Stimulated activated CD4-positive, alpha-beta T cell treated with anti-CD3 and anti-CD28 coated beads, TNF-alpha, amount 100 ng/mL, for 4 hours (primary cell): ENCODE measurements at regions not wholly inside any gene's neighbourhood (a gene's known extent, or its start where the extent isn't known, plus 50 kb on each side); places are given as distances from the start of the nearest gene placed in this dataset.

Source experiments
- DNase-seq, 3 experiments: peaks; one replicate each; pipeline ENCODE4 v3.0.0-alpha.2; 2020; ENCODE audit warnings: low read depth in 3 of 3

DNA sequence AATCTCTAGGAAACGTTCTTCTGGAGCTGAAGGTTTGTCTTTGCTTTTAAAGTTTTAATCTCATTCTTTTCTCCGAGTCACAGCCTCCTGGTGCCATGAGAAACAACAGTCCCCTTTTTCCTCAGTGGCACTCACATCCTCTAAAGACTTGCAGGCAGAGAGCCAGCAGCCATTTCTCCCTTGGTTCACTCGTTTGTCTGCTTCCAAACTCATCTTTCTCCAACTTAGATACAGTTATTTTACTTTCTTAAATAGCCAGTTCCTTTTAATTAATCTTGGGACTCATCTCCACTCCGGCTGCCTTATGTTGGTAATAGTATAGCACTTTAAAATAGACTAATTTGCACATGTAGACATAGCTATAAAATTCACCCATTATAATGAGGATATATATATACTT, 555.2 kb downstream of the FGF9 start:
- DNase-seq, result no peak

DNA sequence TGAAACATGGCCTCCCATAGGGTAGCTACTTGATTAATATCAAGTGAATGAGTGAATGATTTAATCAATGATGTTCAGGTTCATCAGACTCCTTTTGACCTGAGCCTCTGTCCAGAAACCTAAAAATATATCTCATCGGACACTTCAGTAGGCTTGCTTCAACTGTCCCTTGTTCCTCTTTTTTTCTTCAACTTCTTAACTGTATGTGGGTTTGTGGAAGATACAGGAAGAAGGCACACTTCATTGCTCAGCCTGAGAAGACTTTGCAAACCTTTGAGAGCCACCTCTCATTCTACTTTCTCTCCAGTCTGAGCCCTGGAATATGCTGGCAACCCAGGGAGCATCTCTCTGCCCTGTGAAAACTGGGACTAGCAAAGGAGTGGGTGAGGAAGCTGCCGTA, 557.0 kb downstream of the FGF9 start:
- DNase-seq, result no peak

GRCh38 chr13:22229916-22230315, 559.0 kb downstream of the FGF9 start:
- DNase-seq, result no peak

DNA sequence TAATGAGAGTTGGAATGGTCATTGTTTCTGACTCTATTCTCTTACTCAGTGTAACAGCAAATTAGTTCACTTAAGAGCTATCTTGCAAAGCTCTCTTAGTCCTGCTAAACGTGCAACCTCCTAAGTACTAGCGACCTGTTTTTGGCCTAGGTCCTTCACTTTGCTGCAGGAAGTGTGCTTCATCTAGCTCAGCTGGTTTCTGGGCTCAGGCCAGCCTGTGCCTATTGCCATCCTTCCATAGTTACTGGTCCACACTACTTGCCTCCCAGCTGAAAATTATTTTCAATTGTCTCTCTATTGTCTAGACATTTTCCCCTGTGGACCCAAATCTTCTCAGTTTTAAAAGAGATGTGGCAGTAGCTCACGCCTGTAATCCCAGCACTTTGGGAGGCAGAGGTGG, 561.3 kb downstream of the FGF9 start:
- no peak for DNase-seq

GRCh38 chr13:22235285-22235949, 564.5 kb downstream of the FGF9 start:
- DNase-seq, result no peak

GRCh38 chr13:22235950-22236290, 565.0 kb downstream of the FGF9 start:
- no peak for DNase-seq

- no peak for DNase-seq
Observed at GRCh38 chr13:22238269-22238668, 567.4 kb downstream of the FGF9 start.

DNA sequence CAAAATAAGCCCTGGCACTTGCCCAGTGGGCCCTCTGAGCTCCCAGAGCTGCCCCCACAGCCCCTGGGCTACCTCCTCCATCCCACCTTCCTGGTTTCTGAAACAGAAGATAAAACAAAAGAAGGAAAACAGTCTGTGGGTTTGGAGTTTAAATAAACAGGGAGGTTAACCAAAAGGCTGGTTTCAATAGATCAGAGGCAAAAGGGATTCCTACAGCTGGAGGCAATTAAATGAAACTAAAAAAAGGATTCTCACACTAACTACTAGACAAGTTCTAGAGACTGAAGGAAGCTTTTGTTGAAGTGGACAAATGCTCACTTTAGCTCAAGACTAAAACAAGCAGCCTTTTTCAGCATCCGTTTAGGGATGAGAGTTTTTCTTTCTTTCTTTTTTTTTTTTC, 569.8 kb downstream of the FGF9 start:
- DNase-seq, result no peak

- DNase-seq, result no peak
Observed at GRCh38 chr13:22243469-22244163, 572.7 kb downstream of the FGF9 start.

GRCh38 chr13:22252281-22252830, 581.5 kb downstream of the FGF9 start:
- no peak for DNase-seq

DNA sequence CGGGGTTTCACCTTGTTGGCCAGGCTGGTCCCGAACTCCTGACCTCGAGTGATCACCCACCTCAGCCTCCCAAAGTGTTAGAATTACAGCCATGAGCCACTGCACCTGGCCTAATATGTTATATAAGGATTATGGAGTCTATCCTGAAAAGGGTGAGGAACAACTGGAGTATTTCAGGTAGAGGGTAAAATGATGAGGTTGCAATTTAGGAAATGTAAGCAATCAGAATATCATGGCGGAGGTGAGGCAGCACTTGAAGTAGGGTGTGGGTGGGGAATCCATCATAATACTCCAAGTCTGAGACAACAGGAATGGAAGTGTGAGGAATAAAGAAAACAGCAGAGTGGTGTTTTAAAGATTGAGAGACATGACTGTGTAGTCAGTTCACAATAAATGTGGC, 582.2 kb downstream of the FGF9 start:
- DNase-seq, result no peak

DNA sequence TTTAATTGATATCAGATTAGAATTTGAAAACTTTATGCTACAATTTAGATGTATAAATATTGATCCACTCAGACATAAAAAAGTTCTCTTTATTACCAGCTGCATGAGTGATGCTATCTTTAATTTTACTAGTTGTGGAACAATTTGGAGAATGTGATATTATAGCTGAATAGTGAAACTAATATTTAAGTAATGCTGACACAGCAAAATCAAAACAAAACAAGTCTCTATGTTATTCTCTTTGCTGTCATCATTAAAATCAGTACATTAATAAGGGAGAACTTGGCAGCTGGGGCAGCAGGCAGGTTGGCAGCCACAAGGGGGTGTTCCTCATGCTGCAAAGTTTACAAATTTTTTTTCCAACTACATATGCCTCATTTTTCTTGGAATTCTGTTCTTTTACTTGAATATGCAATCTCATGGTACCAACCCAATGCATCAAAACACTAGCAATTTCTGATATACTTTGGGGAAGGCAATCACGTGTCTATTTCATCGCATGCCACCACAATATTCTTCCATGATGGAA, 585.3 kb downstream of the FGF9 start:
- no peak for DNase-seq

GRCh38 chr13:22262001-22262885, 591.4 kb downstream of the FGF9 start:
- no peak for DNase-seq

DNA sequence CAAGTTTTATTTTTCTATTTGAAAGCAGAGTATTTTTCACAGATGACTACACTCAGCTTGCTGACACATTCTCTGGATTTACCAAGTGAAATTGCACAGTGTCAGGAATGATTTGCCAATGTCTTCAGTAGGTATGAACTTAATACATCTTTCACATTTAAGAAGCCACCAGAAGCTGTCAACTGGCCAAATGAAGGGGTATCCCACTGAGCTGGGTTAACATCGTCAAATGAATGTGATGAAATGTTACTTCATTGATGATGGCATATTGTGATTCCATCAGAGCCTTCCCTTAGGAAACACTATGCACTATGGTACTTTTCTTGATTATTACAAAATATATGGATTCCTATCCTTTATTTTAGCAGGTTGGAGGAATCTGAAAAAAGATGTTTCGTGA, 592.3 kb downstream of the FGF9 start:
- DNase-seq, result no peak

DNA sequence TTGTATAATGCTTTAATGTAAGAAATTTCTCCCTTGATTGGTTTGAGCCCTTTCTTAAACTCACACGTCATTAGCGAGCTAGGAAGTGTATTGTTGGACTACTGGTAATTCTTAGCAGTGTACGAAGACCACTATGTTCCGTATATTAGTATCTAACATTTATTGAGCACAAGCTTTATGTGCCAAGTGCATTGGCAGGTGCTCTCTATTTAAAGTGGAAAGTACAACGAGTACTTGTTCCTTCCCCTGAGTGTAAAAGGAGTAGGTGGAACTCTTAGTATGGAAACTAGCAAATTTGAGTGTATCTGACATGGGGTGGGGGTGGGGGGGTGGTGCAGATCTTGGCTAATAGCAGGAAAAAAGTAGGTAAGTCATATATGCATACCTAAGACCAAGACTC, 594.7 kb downstream of the FGF9 start:
- no peak for DNase-seq

DNA sequence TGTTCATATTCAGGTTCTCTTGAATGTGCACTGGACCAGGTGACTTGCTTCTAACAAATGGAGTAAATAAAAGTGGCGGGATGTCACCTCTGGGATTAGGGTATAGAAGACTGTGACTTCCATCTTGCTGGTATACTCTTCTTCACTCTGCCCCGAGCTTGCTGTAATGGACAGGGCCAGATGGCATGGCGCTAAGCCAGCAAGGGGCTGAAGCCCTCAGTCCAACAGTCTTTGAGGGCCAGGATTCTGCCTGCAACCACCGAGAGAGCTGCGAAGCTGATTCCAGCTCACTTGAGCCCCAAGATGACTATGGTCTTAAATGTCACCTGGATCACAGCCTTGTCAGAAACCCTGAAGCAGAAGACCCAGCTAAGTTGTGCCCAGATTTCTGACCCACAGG, 600.0 kb downstream of the FGF9 start:
- no peak for DNase-seq

- no peak for DNase-seq
Observed at GRCh38 chr13:22271903-22272302, 601.0 kb downstream of the FGF9 start.

- DNase-seq, result no peak
Observed at GRCh38 chr13:22275393-22275792, 604.5 kb downstream of the FGF9 start.

DNA sequence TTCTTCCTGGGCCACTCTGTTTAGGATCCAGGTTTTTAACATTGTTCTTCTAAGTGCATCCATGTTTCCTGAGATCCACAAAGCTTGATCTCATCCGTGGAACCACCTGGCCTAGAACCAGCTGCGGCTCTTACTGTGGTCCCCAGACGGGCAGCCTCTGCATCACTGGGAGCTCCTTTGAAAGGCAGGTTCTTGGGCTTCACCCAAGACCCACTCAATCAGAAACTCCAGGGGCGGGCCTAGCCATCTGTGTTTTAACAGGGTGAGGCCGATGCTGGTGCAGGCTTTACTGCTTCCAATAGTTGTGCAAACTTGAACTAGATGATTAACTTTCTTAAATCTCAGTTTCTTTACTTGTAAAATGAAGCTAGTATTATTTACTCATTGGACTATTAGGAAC, 605.7 kb downstream of the FGF9 start:
- DNase-seq, result no peak

GRCh38 chr13:22278336-22278929, 607.6 kb downstream of the FGF9 start:
- DNase-seq, result peak; percentile 26 to 45 (median 37)

- DNase-seq, result no peak
Observed at GRCh38 chr13:22285867-22286266, 615.0 kb downstream of the FGF9 start.

DNA sequence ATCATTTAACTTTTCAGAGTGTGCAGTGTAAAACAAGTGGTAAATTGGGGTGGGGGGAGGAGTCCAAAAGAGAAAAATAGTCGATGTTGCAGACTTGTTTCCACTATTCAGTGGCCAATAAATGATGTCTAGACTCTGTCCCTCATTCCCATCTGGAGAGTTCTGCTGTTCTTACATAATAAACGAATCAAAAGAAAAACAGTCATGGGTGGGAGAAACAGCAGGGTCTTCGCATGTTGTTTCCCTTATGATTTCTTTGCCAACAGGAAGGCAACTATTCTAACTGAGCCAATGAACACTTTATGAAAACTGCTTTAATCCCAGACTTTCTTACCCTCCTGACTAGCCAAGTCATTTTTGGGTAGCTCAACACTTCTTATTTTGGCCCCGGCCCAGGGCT, 615.5 kb downstream of the FGF9 start:
- DNase-seq, result no peak
